Stimulated activated CD4-positive, alpha-beta T cell treated with anti-CD3 and anti-CD28 coated beads, Interleukin-12 subunit alpha, Interleukin-12 subunit beta, amount 100 ng/mL, for 4 hours (primary cell): ENCODE measurements at regions not wholly inside any gene's neighbourhood (a gene's known extent, or its start where the extent isn't known, plus 50 kb on each side); places are given as distances from the start of the nearest gene placed in this dataset.

Experiments
- DNase-seq: peaks from one replicate; pipeline ENCODE4 v3.0.0-alpha.2; 2020

GRCh38 chr3:117632191-117632590 is 922.6 kb downstream of the TUSC7 start:
- DNase-seq: no peak

- DNase-seq: no peak
Observed at GRCh38 chr3:117633207-117633606, 923.6 kb downstream of the TUSC7 start.

- no peak for DNase-seq
Observed at GRCh38 chr3:117637666-117638065, 928.1 kb downstream of the TUSC7 start.

GRCh38 chr3:117644203-117644602 is 934.6 kb downstream of the TUSC7 start:
- no peak for DNase-seq

- no peak for DNase-seq
Observed at GRCh38 chr3:117645561-117646242, 936.1 kb downstream of the TUSC7 start.

GRCh38 chr3:117647435-117647834 is 937.9 kb downstream of the TUSC7 start:
- no peak for DNase-seq

- DNase-seq: no peak
Observed at GRCh38 chr3:117651246-117651645, 941.7 kb downstream of the TUSC7 start.

GRCh38 chr3:117656391-117656790 is 946.8 kb downstream of the TUSC7 start:
- DNase-seq: no peak

GRCh38 chr3:117657278-117657677 is 947.7 kb downstream of the TUSC7 start:
- no peak for DNase-seq

- DNase-seq: no peak
Observed at GRCh38 chr3:117660941-117661817, 951.6 kb downstream of the TUSC7 start.

- no peak for DNase-seq
Observed at GRCh38 chr3:117661818-117662095, 952.2 kb downstream of the TUSC7 start.

- no peak for DNase-seq
Observed at GRCh38 chr3:117665296-117665695, 955.7 kb downstream of the TUSC7 start.

GRCh38 chr3:117666325-117666724 is 956.7 kb downstream of the TUSC7 start:
- DNase-seq: no peak

GRCh38 chr3:117666812-117667211 is 957.2 kb downstream of the TUSC7 start:
- DNase-seq: no peak

GRCh38 chr3:117669774-117670173 is 960.2 kb downstream of the TUSC7 start:
- no peak for DNase-seq

GRCh38 chr3:117671722-117672318 is 962.2 kb downstream of the TUSC7 start:
- DNase-seq: no peak

GRCh38 chr3:117674321-117674720 is 964.7 kb downstream of the TUSC7 start:
- DNase-seq: no peak

- DNase-seq: no peak
Observed at GRCh38 chr3:117681619-117682018, 972.0 kb downstream of the TUSC7 start.

- DNase-seq: no peak
Observed at GRCh38 chr3:117687096-117687495, 977.5 kb downstream of the TUSC7 start.

- no peak for DNase-seq
Observed at GRCh38 chr3:117688583-117688982, 979.0 kb downstream of the TUSC7 start.

GRCh38 chr3:117691526-117691925 is 981.9 kb downstream of the TUSC7 start:
- DNase-seq: no peak

GRCh38 chr3:117692416-117692995 is 982.9 kb downstream of the TUSC7 start:
- no peak for DNase-seq

GRCh38 chr3:117695321-117695720 is 985.7 kb downstream of the TUSC7 start:
- DNase-seq: no peak
